ENCODE measurements at regions not wholly inside any gene's neighbourhood (a gene's known extent, or its start where the extent isn't known, plus 50 kb on each side); places are given as distances from the start of the nearest gene placed in this dataset.

DNA sequence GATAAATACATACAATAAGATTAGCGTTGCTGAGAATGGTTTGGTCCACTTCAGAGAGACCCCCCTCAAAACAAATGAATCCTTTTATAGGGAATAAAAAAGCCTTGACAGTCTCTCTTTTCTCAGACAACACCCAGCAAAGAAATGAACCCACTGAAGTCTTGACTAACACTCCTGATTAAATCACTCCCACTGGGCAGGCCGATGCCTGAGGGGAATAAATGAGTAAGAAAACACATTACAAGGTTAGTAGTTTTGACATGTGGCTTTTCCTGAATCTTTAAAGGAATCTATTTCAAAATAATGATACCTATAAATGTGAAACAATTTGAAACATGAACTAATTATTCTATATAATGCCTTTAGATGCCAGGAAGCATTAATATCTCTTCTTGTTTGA lies 146.9 kb upstream of the POGK start:
- no peak for TF ChIP-seq EZH2phosphoT487 (IDR thresholded peaks at IDR 0.05; ENCODE audit: insufficient read depth, low read depth)
- TF ChIP-seq EZH2 (IDR thresholded peaks at IDR 0.05; ENCODE audit: insufficient read depth, poor library complexity, severe bottlenecking), result no peak

All from GM23248 (cell line).